Fibroblast of lung (primary cell): ENCODE measurements at regions not wholly inside any gene's neighbourhood (a gene's known extent, or its start where the extent isn't known, plus 50 kb on each side); places are given as distances from the start of the nearest gene placed in this dataset.

Source experiments
- EZH2 ChIP-seq: IDR thresholded peaks from 2 replicates; pipeline ENCODE4 v1.5.1; 2012; ENCODE audit warnings: low read length, control low read depth, mild to moderate bottlenecking; ENCODE audit errors: missing control alignments
- TF ChIP-seq, protein P1 (sequence below), 2 donors: IDR thresholded peaks in 1 of 2; conservative IDR thresholded peaks in 1 of 2; 1 replicate in 1 of 2; 2 replicates in 1 of 2; pipeline ENCODE4 v1.5.1; 2011 to 2012; ENCODE audit warnings: low read length in 2 of 2, control low read depth in 1 of 2, inconsistent platforms in 1 of 2, low read depth in 1 of 2, mild to moderate bottlenecking in 1 of 2

DNA sequence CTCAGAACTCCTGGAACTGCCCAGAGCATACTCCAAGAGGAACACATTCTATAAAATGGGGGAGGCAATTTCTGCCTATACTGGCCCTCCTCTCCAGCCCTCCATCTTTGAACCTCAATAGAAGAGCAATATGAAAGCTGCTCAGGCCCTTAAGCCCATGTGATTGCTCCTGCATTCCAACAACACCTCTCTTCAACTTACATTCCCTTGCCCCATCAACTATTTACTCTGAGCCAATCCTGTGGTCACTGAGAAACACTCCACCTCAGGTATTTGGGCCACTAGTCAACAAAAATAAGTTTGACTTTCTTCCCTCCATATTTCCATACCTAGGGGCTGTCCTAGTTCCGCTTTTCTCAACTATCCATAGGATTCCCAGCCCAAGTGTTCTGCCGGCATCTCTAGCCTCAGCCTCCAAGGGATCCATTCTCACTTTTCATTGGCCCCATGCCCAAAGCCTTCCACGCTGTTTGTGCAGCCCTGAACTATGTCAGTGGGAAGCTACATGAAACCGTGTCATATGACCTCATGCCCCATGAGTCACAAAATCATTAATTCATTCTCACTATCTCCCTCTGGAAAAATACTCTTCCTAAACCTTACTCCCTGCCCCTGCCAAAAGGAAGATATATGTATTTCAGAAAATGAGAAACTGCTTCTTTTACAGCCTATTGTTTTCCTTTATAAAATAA is 61.6 kb downstream of the GJD2 start:
- TF ChIP-seq, protein P1, sequence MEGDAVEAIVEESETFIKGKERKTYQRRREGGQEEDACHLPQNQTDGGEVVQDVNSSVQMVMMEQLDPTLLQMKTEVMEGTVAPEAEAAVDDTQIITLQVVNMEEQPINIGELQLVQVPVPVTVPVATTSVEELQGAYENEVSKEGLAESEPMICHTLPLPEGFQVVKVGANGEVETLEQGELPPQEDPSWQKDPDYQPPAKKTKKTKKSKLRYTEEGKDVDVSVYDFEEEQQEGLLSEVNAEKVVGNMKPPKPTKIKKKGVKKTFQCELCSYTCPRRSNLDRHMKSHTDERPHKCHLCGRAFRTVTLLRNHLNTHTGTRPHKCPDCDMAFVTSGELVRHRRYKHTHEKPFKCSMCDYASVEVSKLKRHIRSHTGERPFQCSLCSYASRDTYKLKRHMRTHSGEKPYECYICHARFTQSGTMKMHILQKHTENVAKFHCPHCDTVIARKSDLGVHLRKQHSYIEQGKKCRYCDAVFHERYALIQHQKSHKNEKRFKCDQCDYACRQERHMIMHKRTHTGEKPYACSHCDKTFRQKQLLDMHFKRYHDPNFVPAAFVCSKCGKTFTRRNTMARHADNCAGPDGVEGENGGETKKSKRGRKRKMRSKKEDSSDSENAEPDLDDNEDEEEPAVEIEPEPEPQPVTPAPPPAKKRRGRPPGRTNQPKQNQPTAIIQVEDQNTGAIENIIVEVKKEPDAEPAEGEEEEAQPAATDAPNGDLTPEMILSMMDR (conservative IDR thresholded peaks at IDR 0.05 in 1 of 2, IDR thresholded peaks at IDR 0.05 in 1 of 2; ENCODE audit: low read depth in 1 of 2, low read length in 2 of 2): no peak
- TF ChIP-seq EZH2: no peak
